Transverse colon (tissue), 3 donors: ENCODE measurements at regions not wholly inside any gene's neighbourhood (a gene's known extent, or its start where the extent isn't known, plus 50 kb on each side); places are given as distances from the start of the nearest gene placed in this dataset.

Experiments
- POLR2A ChIP-seq: fragments of 450-650 bp; IDR thresholded peaks from one replicate; pipeline ENCODE4 v1.6.1; 2016; ENCODE audit warnings: antibody characterized with exemption, mild to moderate bottlenecking, moderate library complexity
- TF ChIP-seq, protein P1 (sequence below), 5 experiments: fragments of 200-600 bp in 3 of 5; fragments of 450-650 bp in 2 of 5; sonication (generic) in 3 of 5; IDR thresholded peaks; 1 replicate in 2 of 5; 2 replicates in 3 of 5; pipeline ENCODE4 v1.5.1; 2016 to 2017; ENCODE audit warnings: antibody characterized with exemption in 5 of 5, inconsistent platforms in 3 of 5, mild to moderate bottlenecking in 2 of 5, moderate library complexity in 1 of 5

DNA sequence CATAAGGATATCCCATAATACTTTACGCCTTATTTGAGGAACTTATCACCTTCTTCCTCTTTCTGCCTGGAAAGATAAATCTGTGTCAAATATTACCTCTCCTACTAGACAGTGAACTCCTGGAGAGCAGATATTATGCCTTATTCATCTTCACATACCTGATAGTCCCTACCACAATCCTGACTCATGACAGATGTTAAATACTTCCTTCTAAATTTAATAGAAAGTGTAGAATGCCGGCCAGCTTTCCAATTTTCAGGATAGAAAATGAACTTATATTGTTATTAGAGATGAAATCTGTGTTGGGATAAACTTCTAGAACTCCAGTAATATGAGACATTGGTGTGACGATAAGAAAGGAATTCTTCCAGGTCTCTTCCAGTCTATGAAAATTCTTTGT, 89.0 kb downstream of the GCNT4 start:
- TF ChIP-seq POLR2A: no peak
- TF ChIP-seq, protein P1, sequence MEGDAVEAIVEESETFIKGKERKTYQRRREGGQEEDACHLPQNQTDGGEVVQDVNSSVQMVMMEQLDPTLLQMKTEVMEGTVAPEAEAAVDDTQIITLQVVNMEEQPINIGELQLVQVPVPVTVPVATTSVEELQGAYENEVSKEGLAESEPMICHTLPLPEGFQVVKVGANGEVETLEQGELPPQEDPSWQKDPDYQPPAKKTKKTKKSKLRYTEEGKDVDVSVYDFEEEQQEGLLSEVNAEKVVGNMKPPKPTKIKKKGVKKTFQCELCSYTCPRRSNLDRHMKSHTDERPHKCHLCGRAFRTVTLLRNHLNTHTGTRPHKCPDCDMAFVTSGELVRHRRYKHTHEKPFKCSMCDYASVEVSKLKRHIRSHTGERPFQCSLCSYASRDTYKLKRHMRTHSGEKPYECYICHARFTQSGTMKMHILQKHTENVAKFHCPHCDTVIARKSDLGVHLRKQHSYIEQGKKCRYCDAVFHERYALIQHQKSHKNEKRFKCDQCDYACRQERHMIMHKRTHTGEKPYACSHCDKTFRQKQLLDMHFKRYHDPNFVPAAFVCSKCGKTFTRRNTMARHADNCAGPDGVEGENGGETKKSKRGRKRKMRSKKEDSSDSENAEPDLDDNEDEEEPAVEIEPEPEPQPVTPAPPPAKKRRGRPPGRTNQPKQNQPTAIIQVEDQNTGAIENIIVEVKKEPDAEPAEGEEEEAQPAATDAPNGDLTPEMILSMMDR (IDR thresholded peaks at IDR 0.05): no peak
